H1 (cell line): ENCODE measurements at regions not wholly inside any gene's neighbourhood (a gene's known extent, or its start where the extent isn't known, plus 50 kb on each side); places are given as distances from the start of the nearest gene placed in this dataset.

ENCODE experiments used
- CTCF ChIA-PET: fragments of 300-600 bp; sonication (Branson Sonifier 250); formaldehyde crosslinking; loops from one replicate; lab custom pipeline; 2021; ENCODE audit not compliant: partially characterized antibody; lab: Charles Lee
- POLR2A ChIA-PET: fragments of 300-600 bp; sonication (Branson Sonifier 250); formaldehyde crosslinking; loops from one replicate; lab custom pipeline; 2021; ENCODE audit warnings: inconsistent platforms; ENCODE audit not compliant: partially characterized antibody; lab: Charles Lee
- DNase-seq, 2 experiments: peaks; one replicate each; pipeline versions ENCODE4 v3.0.0 to v3.0.0-alpha.2; 2010 to 2022; ENCODE audit warnings: low spot score in 2 of 2, low read depth in 1 of 2, mixed read lengths in 1 of 2
- FAIRE-seq: peaks from 2 replicates; lab custom pipeline; 2011; peaks lifted over from hg19 to GRCh38; lab: Jason Lieb, UNC
- H2AFZ ChIP-seq: 2 replicates; pipeline ENCODE4 v1.8.1; 2012; ENCODE audit warnings: low read length, inconsistent platforms
- H2AK5ac ChIP-seq: 2 replicates; pipeline ENCODE4 v1.6.1; 2013; ENCODE audit warnings: low read depth, low read length
- H2BK120ac ChIP-seq: replicated peaks from 2 replicates; pipeline ENCODE3; 2013; ENCODE audit warnings: low read depth, low read length, inconsistent platforms
- H2BK12ac ChIP-seq: 2 replicates; pipeline ENCODE4 v1.6.1; 2013; ENCODE audit warnings: low read depth, low read length
- H2BK15ac ChIP-seq: 2 replicates; pipeline ENCODE4 v1.6.1; 2013; ENCODE audit warnings: low read length
- H2BK20ac ChIP-seq: 2 replicates; pipeline ENCODE4 v1.6.1; 2013; ENCODE audit warnings: low read length
- H2BK5ac ChIP-seq: 2 replicates; pipeline ENCODE4 v1.6.1; 2013; ENCODE audit warnings: low read depth, low read length
- H3K14ac ChIP-seq: 2 replicates; pipeline ENCODE4 v1.6.1; 2013; ENCODE audit warnings: inconsistent platforms; ENCODE audit not compliant: insufficient read length
- H3K18ac ChIP-seq: 2 replicates; pipeline ENCODE4 v1.6.1; 2013; ENCODE audit warnings: low read length; ENCODE audit errors: extremely low read depth
- H3K23ac ChIP-seq: 2 replicates; pipeline ENCODE4 v1.6.1; 2013; ENCODE audit warnings: inconsistent platforms; ENCODE audit not compliant: insufficient read length
- H3K23me2 ChIP-seq: 2 replicates; pipeline ENCODE4 v1.6.1; 2013; ENCODE audit warnings: low read depth, low read length
- H3K27ac ChIP-seq: 2 replicates; pipeline ENCODE4 v1.6.1; 2011; ENCODE audit warnings: low read depth, low read length, inconsistent platforms
- H3K27me3 ChIP-seq, 4 experiments: replicated peaks in 1 of 4; 1 replicate in 1 of 4; 2 replicates in 3 of 4; pipeline versions ENCODE4 v1.6.1 to v1.8.1; 2011 to 2013; ENCODE audit warnings: low read length in 3 of 4, mild to moderate bottlenecking in 3 of 4, inconsistent platforms in 2 of 4, mixed read lengths in 2 of 4, moderate library complexity in 1 of 4; ENCODE audit not compliant: control insufficient read depth in 3 of 4, insufficient read depth in 3 of 4; ENCODE audit errors: extremely low read depth in 1 of 4
- H3K36me3 ChIP-seq, 4 experiments: 2 replicates each; pipeline versions ENCODE4 v1.6.1 to v1.8.1; 2011 to 2013; ENCODE audit warnings: mild to moderate bottlenecking in 4 of 4, low read length in 3 of 4, moderate library complexity in 2 of 4, control low read depth in 1 of 4, inconsistent platforms in 1 of 4; ENCODE audit not compliant: insufficient read depth in 4 of 4, control insufficient read depth in 2 of 4
- H3K4ac ChIP-seq: replicated peaks from 2 replicates; pipeline ENCODE3; 2013; ENCODE audit warnings: low read length, low read depth, mixed read lengths, inconsistent platforms; ENCODE audit not compliant: insufficient read length
- H3K4me1 ChIP-seq, 4 experiments: replicated peaks in 1 of 4; 1 replicate in 1 of 4; 2 replicates in 3 of 4; pipeline versions ENCODE4 v1.6.1 to v1.8.1; 2011 to 2013; ENCODE audit warnings: low read length in 3 of 4, inconsistent platforms in 2 of 4, mixed read lengths in 1 of 4; ENCODE audit not compliant: insufficient read depth in 4 of 4, control insufficient read depth in 3 of 4
- H3K4me2 ChIP-seq, 2 experiments: 2 replicates each; pipeline versions ENCODE4 v1.6.1 to v1.8.1; 2011 to 2013; ENCODE audit warnings: low read depth in 2 of 2, low read length in 2 of 2, control low read depth in 1 of 2, inconsistent platforms in 1 of 2, mild to moderate bottlenecking in 1 of 2; ENCODE audit not compliant: insufficient read depth in 1 of 2
- H3K4me3 ChIP-seq, 4 experiments: fragments of 200-600, 300-600 bp in 1 of 4; sonication (generic), shearing (Covaris generic), sonication (Bioruptor Twin) in 1 of 4; 2 replicates each; pipeline versions ENCODE4 v1.5.1 to v1.8.1; 2011 to 2016; ENCODE audit warnings: low read length in 4 of 4, low read depth in 3 of 4, control low read depth in 2 of 4, inconsistent platforms in 2 of 4, mild to moderate bottlenecking in 2 of 4, mixed read lengths in 1 of 4, moderate library complexity in 1 of 4; ENCODE audit not compliant: insufficient read depth in 2 of 4; ENCODE audit errors: extremely low read depth in 1 of 4
- H3K56ac ChIP-seq: replicated peaks from 2 replicates; pipeline ENCODE3; 2013; ENCODE audit warnings: low read depth, mild to moderate bottlenecking, mixed read lengths, low read length, inconsistent platforms; ENCODE audit not compliant: insufficient read length
- H3K79me1 ChIP-seq: 2 replicates; pipeline ENCODE4 v1.6.1; 2013; ENCODE audit warnings: low read depth, low read length, control low read depth
- H3K79me2 ChIP-seq, 2 experiments: 2 replicates each; pipeline versions ENCODE4 v1.6.1 to v1.8.1; 2012 to 2013; ENCODE audit warnings: low read length in 2 of 2, mild to moderate bottlenecking in 2 of 2, inconsistent platforms in 1 of 2; ENCODE audit not compliant: insufficient read depth in 2 of 2, control insufficient read depth in 1 of 2
- H3K9ac ChIP-seq, 4 experiments: replicated peaks in 1 of 4; 1 replicate in 1 of 4; 2 replicates in 3 of 4; pipeline versions ENCODE4 v1.6.1 to v1.8.1; 2011 to 2013; ENCODE audit warnings: low read depth in 3 of 4, low read length in 3 of 4, control low read depth in 2 of 4, mild to moderate bottlenecking in 2 of 4, moderate library complexity in 2 of 4, inconsistent platforms in 1 of 4; ENCODE audit errors: extremely low read depth in 1 of 4
- H3K9me3 ChIP-seq, 2 experiments: 2 replicates each; pipeline versions ENCODE4 v1.6.1 to v1.8.1; 2012 to 2013; ENCODE audit warnings: mild to moderate bottlenecking in 2 of 2, moderate library complexity in 2 of 2, control low read depth in 1 of 2, inconsistent platforms in 1 of 2, low read depth in 1 of 2, low read length in 1 of 2, mixed read lengths in 1 of 2; ENCODE audit not compliant: insufficient read depth in 2 of 2
- H4K20me1 ChIP-seq, 2 experiments: replicated peaks in 1 of 2; 2 replicates each; pipeline versions ENCODE3 to v1.8.1; 2011 to 2013; ENCODE audit warnings: inconsistent platforms in 2 of 2, low read length in 2 of 2, mild to moderate bottlenecking in 1 of 2; ENCODE audit not compliant: insufficient read depth in 2 of 2, control insufficient read depth in 1 of 2
- H4K5ac ChIP-seq: 2 replicates; pipeline ENCODE4 v1.6.1; 2013; ENCODE audit warnings: low read length, low read depth, mixed read lengths, inconsistent platforms; ENCODE audit not compliant: insufficient read length
- H4K8ac ChIP-seq: 2 replicates; pipeline ENCODE4 v1.8.0; 2013; ENCODE audit warnings: mild to moderate bottlenecking, moderate library complexity, low read length, inconsistent platforms; ENCODE audit not compliant: insufficient read depth; ENCODE audit errors: extremely low read depth
- H4K91ac ChIP-seq: replicated peaks from 2 replicates; pipeline ENCODE3; 2013; ENCODE audit warnings: low read length, mixed read lengths, inconsistent platforms; ENCODE audit not compliant: insufficient read length
- MAX ChIP-seq: IDR thresholded peaks from 2 replicates; pipeline ENCODE4 v1.6.1; 2012; ENCODE audit warnings: inconsistent platforms
- ZNF274 ChIP-seq: IDR thresholded peaks from 2 replicates; pipeline ENCODE4 v1.7.0; 2012; ENCODE audit warnings: low read length, borderline replicate concordance; ENCODE audit errors: extremely low read depth
- WGBS, 2 experiments: shearing (Covaris generic) in 1 of 2; methylation state at CpG; one replicate each; pipeline versions ENCODE4 v1.1.6 to v1.1.7; 2013 to 2015; ENCODE audit warnings: low lambda C conversion rate in 2 of 2, mixed read lengths in 2 of 2, inconsistent platforms in 1 of 2, low coverage in 1 of 2, missing lambda C conversion rate in 1 of 2; ENCODE audit not compliant: insufficient replicate concordance in 2 of 2, insufficient coverage in 1 of 2, insufficient read length in 1 of 2; ENCODE audit errors: extremely low coverage in 1 of 2, missing lambda C conversion rate in 1 of 2; 5-methylcytosine and 5-hydroxymethylcytosine counted together

DNA sequence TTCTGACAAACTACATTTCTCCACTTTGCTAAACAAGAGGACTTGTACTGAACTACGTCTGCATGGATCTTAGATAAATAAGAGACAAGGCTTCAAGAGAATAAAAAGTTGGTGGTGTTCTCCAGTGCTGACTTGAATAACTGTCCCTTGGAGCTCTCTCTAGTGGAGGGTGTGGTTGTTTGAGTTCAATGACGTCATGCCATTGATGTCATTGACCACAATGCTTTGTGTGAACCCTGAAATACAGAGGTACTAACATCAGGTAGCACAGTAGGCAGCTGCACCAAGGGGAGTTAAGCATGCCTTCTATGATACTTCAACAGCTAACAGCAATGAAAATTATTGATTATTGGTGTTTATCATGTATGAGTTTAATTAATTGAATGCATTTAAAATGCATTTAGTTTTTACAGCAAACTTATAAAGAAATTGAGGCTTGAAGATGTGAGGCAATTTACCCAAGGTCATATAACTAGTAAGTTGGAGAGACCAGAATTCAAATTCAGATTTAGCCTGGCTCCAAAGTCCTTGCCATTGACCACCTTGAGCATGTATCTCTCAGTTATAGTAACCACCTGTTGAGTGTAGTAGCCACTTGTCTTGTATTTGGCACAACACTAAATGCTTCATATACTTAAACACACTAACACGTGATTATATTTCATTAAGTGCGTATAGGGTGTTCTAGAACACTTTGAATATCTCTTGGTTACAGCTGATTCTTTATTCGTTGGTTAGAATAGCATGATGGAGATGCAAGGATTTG lies 126.0 kb upstream of the ANKRD28 start:
- H3K9me3 ChIP-seq: no peaks in the 10 kb centered on the region
- no peaks in the 10 kb centered on the region for H3K36me3 ChIP-seq
- no peaks in the 10 kb centered on the region for H3K23me2 ChIP-seq
- no peak overlapping the region for H2AFZ ChIP-seq
- H3K4ac ChIP-seq: no peak overlapping the region
- no peaks in the 10 kb centered on the region for H3K79me1 ChIP-seq
- H3K18ac ChIP-seq: no peak overlapping the region
- POLR2A ChIA-PET: interaction anchor here (0.7 to 0.9 kb wide), 2 partner anchors 8 to 343 kb away, joined by 3 read pairs; no protein-coding TSS in a partner anchor
- no peak overlapping the region for H4K91ac ChIP-seq
- no peak overlapping the region for H3K4me3 ChIP-seq
- no peaks in the 10 kb centered on the region for H3K4me1 ChIP-seq
- H2BK5ac ChIP-seq: no peak overlapping the region
- no peak overlapping the region for H3K9ac ChIP-seq
- H2BK15ac ChIP-seq: no peak overlapping the region
- H3K79me2 ChIP-seq: no peaks in the 10 kb centered on the region
- WGBS, 2 experiments: 92% methylated on average over 5 of the region's 5 CpGs; no CpG with 5 or more reads in 1 of the 2 experiments
- H4K20me1 ChIP-seq: no peaks in the 10 kb centered on the region
- H3K27ac ChIP-seq: no peak overlapping the region
- H2BK120ac ChIP-seq: no peak overlapping the region
- no peak overlapping the region for H3K4me2 ChIP-seq
- no peak overlapping the region for H2BK20ac ChIP-seq
- CTCF ChIA-PET: interaction anchor here (0.6 to 0.9 kb wide), 3 partner anchors 10 to 33 kb away, joined by 3 read pairs; no protein-coding TSS in a partner anchor
- no peak overlapping the region for H4K5ac ChIP-seq
- H3K27me3 ChIP-seq: no peaks in the 10 kb centered on the region
- no peak for DNase-seq
- FAIRE-seq: no peak
- H2AK5ac ChIP-seq: no peak overlapping the region
- no peak overlapping the region for H3K56ac ChIP-seq
- no peak overlapping the region for H2BK12ac ChIP-seq
- no peak overlapping the region for H3K14ac ChIP-seq
- H4K8ac ChIP-seq: no peak overlapping the region
- H3K23ac ChIP-seq: no peak overlapping the region
- TF ChIP-seq ZNF274: no peak
- no peak for TF ChIP-seq MAX
